ENCODE measurements at regions not wholly inside any gene's neighbourhood (a gene's known extent, or its start where the extent isn't known, plus 50 kb on each side); places are given as distances from the start of the nearest gene placed in this dataset.

GRCh38 chr22:49351761-49352227, 475.9 kb downstream of the BRD1 start:
- TF ChIP-seq, protein P1, sequence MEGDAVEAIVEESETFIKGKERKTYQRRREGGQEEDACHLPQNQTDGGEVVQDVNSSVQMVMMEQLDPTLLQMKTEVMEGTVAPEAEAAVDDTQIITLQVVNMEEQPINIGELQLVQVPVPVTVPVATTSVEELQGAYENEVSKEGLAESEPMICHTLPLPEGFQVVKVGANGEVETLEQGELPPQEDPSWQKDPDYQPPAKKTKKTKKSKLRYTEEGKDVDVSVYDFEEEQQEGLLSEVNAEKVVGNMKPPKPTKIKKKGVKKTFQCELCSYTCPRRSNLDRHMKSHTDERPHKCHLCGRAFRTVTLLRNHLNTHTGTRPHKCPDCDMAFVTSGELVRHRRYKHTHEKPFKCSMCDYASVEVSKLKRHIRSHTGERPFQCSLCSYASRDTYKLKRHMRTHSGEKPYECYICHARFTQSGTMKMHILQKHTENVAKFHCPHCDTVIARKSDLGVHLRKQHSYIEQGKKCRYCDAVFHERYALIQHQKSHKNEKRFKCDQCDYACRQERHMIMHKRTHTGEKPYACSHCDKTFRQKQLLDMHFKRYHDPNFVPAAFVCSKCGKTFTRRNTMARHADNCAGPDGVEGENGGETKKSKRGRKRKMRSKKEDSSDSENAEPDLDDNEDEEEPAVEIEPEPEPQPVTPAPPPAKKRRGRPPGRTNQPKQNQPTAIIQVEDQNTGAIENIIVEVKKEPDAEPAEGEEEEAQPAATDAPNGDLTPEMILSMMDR (IDR thresholded peaks at IDR 0.05; ENCODE audit: low read depth, low read length) = no peak
- TF ChIP-seq, protein P2, sequence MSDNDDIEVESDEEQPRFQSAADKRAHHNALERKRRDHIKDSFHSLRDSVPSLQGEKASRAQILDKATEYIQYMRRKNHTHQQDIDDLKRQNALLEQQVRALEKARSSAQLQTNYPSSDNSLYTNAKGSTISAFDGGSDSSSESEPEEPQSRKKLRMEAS (IDR thresholded peaks at IDR 0.05; ENCODE audit: low read depth, low read length) = no peak
- no peak for TF ChIP-seq POLR2A (IDR thresholded peaks at IDR 0.05; ENCODE audit: extremely low read depth, insufficient read length)

All from NB4 (cell line).